Left lung (tissue), 4 donors: ENCODE measurements at regions not wholly inside any gene's neighbourhood (a gene's known extent, or its start where the extent isn't known, plus 50 kb on each side); places are given as distances from the start of the nearest gene placed in this dataset.

Experiments used
- ATAC-seq: fragments of 200-7000 bp; cut with Tn5 transposase; one replicate; pipeline ENCODE4 v1.9.1; 2020; ENCODE audit warnings: moderate library complexity
- DNase-seq, 4 donors: peaks; one replicate each; pipeline ENCODE4 v3.0.0-alpha.2; 2013 to 2020
- H3K27ac ChIP-seq, 2 donors: fragments of 200-600 bp; sonication (generic) in 1 of 2; one replicate each; pipeline versions ENCODE4 v1.5.0 to v1.8.0; 2020 to 2021
- H3K27me3 ChIP-seq, 2 donors: fragments of 200-600 bp; sonication (generic) in 1 of 2; one replicate each; pipeline versions ENCODE4 v1.5.0 to v1.8.0; 2020 to 2021
- H3K36me3 ChIP-seq, 2 donors: fragments of 200-600 bp; sonication (generic) in 1 of 2; one replicate each; pipeline versions ENCODE4 v1.5.0 to v1.8.0; 2020 to 2021
- H3K4me1 ChIP-seq, 2 donors: fragments of 200-600 bp; one replicate each; pipeline ENCODE4 v1.8.0; 2021
- H3K4me3 ChIP-seq, 2 donors: fragments of 200-600 bp; sonication (generic) in 1 of 2; one replicate each; pipeline versions ENCODE4 v1.5.0 to v1.8.0; 2020 to 2021; ENCODE audit warnings: mild to moderate bottlenecking in 1 of 2
- H3K9me3 ChIP-seq, 2 donors: fragments of 200-600 bp; sonication (generic) in 1 of 2; one replicate each; pipeline versions ENCODE4 v1.5.0 to v1.8.0; 2020 to 2021
- CTCF ChIP-seq, 2 donors: fragments of 200-600 bp; sonication (generic) in 1 of 2; IDR thresholded peaks; one replicate each; pipeline versions ENCODE4 v1.5.0 to v1.8.0; 2021; ENCODE audit warnings: antibody characterized with exemption in 2 of 2
- intact Hi-C, 2 donors: fragments of 100-400 bp; cut with DNase I; formaldehyde crosslinking; loops; one replicate each; pipeline versions ENCODE4 v1.11.2 to v1.14.2; 2022
- donor health status: DM: no; HTN: yes; CAD: no.
- donor health status: DM: no; HTN: no; CAD: no.

GRCh38 chr3:87507753-87508152 lies 231.4 kb upstream of the POU1F1 start:
- H3K27me3 ChIP-seq: no peaks in the 10 kb centered on the region
- DNase-seq: no peak
- TF ChIP-seq CTCF (IDR thresholded peaks at IDR 0.05): no peak
- no peak overlapping the region for H3K4me3 ChIP-seq
- no peaks in the 10 kb centered on the region for H3K4me1 ChIP-seq
- ATAC-seq: no peak
- intact Hi-C loops: no loop called here
- H3K36me3 ChIP-seq: no peaks in the 10 kb centered on the region
- H3K27ac ChIP-seq: no peak overlapping the region
- H3K9me3 ChIP-seq: no peaks in the 10 kb centered on the region

DNA sequence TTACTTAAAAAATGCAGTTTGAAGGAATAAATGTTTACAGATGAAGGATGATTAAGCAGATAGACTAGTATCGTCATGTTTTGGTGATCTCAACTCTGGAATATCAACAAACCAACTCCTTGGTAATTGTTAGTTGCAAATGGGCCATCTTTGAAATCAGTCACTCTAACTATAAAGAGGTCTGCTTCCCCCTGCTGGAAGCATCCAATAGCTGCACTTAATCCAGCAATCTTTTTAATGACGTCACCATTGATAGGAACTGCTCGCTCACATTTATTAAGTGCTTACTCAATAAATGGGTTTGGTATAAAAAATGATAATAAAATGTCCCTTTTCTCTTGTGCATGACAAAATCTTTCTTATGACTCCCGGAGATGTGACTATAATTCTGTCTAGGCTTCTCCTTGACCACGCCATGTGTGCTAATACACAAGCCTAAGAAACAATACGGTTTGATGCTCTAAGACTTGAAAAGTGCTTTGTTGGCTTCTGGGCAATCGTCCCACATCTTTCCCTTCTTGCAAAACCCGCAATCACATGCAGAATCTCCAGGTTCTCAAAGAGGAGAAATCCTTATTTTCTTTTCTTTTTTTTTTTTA lies 227.6 kb upstream of the POU1F1 start:
- H3K4me1 ChIP-seq: no peaks in the 10 kb centered on the region
- no peak overlapping the region for H3K4me3 ChIP-seq
- no peaks in the 10 kb centered on the region for H3K36me3 ChIP-seq
- no peaks in the 10 kb centered on the region for H3K9me3 ChIP-seq
- TF ChIP-seq CTCF (IDR thresholded peaks at IDR 0.05): peak; percentile 34 to 40
- ATAC-seq (peak; percentile 76), DNase-seq (peak in 1 of 4 donors; percentile 33)
- no peaks in the 10 kb centered on the region for H3K27me3 ChIP-seq
- intact Hi-C loops: no loop called here
- no peak overlapping the region for H3K27ac ChIP-seq

DNA sequence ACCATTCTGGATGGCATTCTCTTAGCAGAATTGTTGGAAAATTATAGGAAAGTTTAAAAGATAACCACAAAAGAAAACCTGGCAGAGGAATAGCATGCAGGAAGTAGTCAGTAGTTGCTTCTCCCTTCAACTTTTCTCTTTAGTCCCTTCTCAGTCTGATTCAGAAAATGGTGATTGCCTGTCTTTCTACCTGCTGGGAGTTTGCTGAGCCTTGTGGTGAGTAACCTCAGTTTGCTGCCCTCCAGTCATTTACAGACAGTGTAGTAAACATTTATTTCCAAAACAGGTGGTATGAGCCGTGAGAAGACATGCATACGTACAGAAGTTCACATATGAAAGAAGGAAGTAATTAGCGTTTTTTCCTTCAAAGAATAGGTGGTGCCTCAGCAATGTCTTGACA lies 224.7 kb upstream of the POU1F1 start:
- DNase-seq (no peak), ATAC-seq (no peak)
- Histone ChIP-seq H3K4me1 (no peaks in the 10 kb centered on the region), H3K27me3 (no peaks in the 10 kb centered on the region), H3K4me3 (no peak overlapping the region), H3K27ac (no peak overlapping the region), H3K36me3 (no peaks in the 10 kb centered on the region), H3K9me3 (no peaks in the 10 kb centered on the region)
- TF ChIP-seq CTCF (IDR thresholded peaks at IDR 0.05): no peak
- intact Hi-C loops: no loop called here

DNA sequence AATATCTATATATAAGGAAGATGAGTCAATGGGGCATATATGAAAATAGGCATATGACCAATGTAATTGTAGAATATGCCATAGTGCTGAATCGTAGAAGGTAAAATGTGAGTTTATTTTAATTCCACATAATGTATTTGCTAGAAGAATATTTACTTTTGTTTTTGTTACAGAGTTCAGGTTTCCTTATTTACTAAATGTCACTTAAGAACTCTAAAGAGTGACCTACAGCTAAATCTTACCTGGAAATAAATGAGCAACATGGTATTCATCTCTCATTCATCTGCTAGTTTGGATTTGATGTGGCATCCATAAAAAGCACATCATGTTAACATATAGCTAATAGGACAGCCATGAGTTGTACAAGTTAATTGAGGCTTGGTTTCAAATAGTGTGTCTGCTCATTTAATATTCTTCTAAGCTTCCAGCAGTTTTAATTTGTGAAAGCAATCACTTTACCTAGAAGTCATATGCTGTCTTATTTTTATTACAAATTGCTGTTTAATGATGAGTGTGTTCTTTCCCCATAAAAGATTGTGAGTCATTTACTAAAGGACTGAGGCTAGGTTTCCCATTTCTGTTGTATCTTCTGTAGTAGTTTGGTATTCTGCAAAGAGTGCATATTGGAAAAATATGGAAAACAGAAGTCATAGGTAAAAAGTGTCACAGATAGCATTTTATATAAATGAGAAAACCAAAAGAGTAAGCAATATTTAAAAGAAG lies 222.1 kb upstream of the POU1F1 start:
- no peaks in the 10 kb centered on the region for H3K4me1 ChIP-seq
- ATAC-seq (no peak), DNase-seq (no peak)
- no peak for TF ChIP-seq CTCF (IDR thresholded peaks at IDR 0.05)
- H3K9me3 ChIP-seq: no peaks in the 10 kb centered on the region
- H3K4me3 ChIP-seq: no peak overlapping the region
- no peaks in the 10 kb centered on the region for H3K27me3 ChIP-seq
- H3K27ac ChIP-seq: no peak overlapping the region
- intact Hi-C loops: no loop called here
- H3K36me3 ChIP-seq: no peaks in the 10 kb centered on the region

GRCh38 chr3:87495938-87496337 lies 219.6 kb upstream of the POU1F1 start:
- H3K9me3 ChIP-seq: no peaks in the 10 kb centered on the region
- H3K36me3 ChIP-seq: no peaks in the 10 kb centered on the region
- H3K4me1 ChIP-seq: no peaks in the 10 kb centered on the region
- H3K27me3 ChIP-seq: no peaks in the 10 kb centered on the region
- H3K27ac ChIP-seq: no peak overlapping the region
- intact Hi-C loops: no loop called here
- DNase-seq (no peak), ATAC-seq (no peak)
- no peak for TF ChIP-seq CTCF (IDR thresholded peaks at IDR 0.05)
- H3K4me3 ChIP-seq: no peak overlapping the region
